Psoas muscle (tissue), 7 donors: ENCODE measurements at regions not wholly inside any gene's neighbourhood (a gene's known extent, or its start where the extent isn't known, plus 50 kb on each side); places are given as distances from the start of the nearest gene placed in this dataset.
"Not testable (repeated sequence)": the region's sequence is repeated elsewhere in the genome, so short reads cannot be mapped to it uniquely, and the experiment has no call there.

Source experiments
- ATAC-seq, 4 donors: fragments of 200-7000 bp; cut with Tn5 transposase; one replicate each; pipeline ENCODE4 v1.9.1; 2020; ENCODE audit warnings: moderate library complexity in 3 of 4, mild to moderate bottlenecking in 2 of 4
- DNase-seq, 2 donors: peaks; one replicate each; pipeline ENCODE4 v3.0.0-alpha.2; 2020
- H3K27ac ChIP-seq: fragments of 200-600 bp; one replicate; pipeline ENCODE4 v1.8.0; 2022
- H3K27me3 ChIP-seq, 3 donors: fragments of 200-600 bp in 1 of 3; one replicate each; pipeline versions ENCODE4 v1.6.1 to v1.8.0; 2013 to 2022; ENCODE audit warnings: low read length in 2 of 3, mild to moderate bottlenecking in 2 of 3, moderate library complexity in 1 of 3; ENCODE audit not compliant: insufficient read depth in 3 of 3
- H3K36me3 ChIP-seq, 2 donors: fragments of 200-600 bp in 1 of 2; one replicate each; pipeline versions ENCODE4 v1.6.1 to v1.8.0; 2013 to 2022; ENCODE audit warnings: low read depth in 1 of 2, mild to moderate bottlenecking in 1 of 2, moderate library complexity in 1 of 2; ENCODE audit not compliant: insufficient read depth in 1 of 2
- H3K4me1 ChIP-seq: fragments of 200-600 bp; one replicate; pipeline ENCODE4 v1.8.0; 2022
- H3K4me3 ChIP-seq: fragments of 200-600 bp; one replicate; pipeline ENCODE4 v1.8.0; 2022; ENCODE audit warnings: mild to moderate bottlenecking
- H3K9me3 ChIP-seq: fragments of 200-600 bp; one replicate; pipeline ENCODE4 v1.8.0; 2022
- WGBS, 3 donors: extraction: QIAGEN DNeasy Blood & Tissue Kit; methylation state at CpG; one replicate each; pipeline versions ENCODE4 v1.1.6 to v1.1.7; 2013; 5-methylcytosine and 5-hydroxymethylcytosine counted together
- intact Hi-C, 2 donors: fragments of 100-400 bp; cut with DNase I; formaldehyde crosslinking; loops; one replicate each; pipeline versions ENCODE4 v1.11.0 to v1.14.2; 2022
- TF ChIP-seq, protein P1 (sequence below): fragments of 200-600 bp; IDR thresholded peaks from one replicate; pipeline ENCODE4 v1.8.0; 2022; ENCODE audit warnings: antibody characterized with exemption
- donor health status: healthy with polysubstance abuse.
- donor health status: DM: no; HTN: no; CAD: no; lungs with moderate emphysema.
- donor health status: Bipolar disorder and iron deficiency.
- donor health status: healthy.
- donor health status: DM: yes; HTN: yes; CAD: no.
- donor health status: DM: no; HTN: no; CAD: no.
- donor health status: DM: yes; HTN: yes; CAD: no.

DNA sequence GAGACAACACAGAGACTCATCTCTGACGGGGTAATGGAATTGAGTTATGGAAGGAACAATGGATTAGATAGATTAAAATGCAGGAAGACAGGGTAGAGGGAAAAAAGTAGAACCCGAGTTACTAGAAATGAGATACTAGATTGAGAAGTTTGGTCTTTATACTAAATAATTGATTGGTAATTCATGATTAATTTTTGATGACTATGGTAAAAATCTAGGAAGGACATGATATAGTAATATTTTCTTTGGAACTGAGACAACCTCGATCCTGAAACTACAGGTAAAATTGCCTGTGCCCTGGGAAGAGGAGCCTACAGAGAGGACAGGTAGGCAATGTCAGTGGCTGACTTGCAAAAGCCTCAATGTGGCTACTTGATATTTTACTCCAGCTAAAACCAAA lies 188.4 kb upstream of the GPC6 start:
- H3K4me1 ChIP-seq = no peaks in the 10 kb centered on the region
- no peaks in the 10 kb centered on the region for H3K36me3 ChIP-seq
- TF ChIP-seq, protein P1, sequence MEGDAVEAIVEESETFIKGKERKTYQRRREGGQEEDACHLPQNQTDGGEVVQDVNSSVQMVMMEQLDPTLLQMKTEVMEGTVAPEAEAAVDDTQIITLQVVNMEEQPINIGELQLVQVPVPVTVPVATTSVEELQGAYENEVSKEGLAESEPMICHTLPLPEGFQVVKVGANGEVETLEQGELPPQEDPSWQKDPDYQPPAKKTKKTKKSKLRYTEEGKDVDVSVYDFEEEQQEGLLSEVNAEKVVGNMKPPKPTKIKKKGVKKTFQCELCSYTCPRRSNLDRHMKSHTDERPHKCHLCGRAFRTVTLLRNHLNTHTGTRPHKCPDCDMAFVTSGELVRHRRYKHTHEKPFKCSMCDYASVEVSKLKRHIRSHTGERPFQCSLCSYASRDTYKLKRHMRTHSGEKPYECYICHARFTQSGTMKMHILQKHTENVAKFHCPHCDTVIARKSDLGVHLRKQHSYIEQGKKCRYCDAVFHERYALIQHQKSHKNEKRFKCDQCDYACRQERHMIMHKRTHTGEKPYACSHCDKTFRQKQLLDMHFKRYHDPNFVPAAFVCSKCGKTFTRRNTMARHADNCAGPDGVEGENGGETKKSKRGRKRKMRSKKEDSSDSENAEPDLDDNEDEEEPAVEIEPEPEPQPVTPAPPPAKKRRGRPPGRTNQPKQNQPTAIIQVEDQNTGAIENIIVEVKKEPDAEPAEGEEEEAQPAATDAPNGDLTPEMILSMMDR = no peak
- intact Hi-C loops = no loop called here
- DNase-seq = no peak
- no peak overlapping the region for H3K4me3 ChIP-seq
- no peak overlapping the region for H3K27ac ChIP-seq
- 82 to 83% (median 82%) methylated on average over 3 of the region's 3 CpGs for WGBS, 3 donors
- H3K9me3 ChIP-seq = no peaks in the 10 kb centered on the region
- ATAC-seq = no peak
- H3K27me3 ChIP-seq = no peaks in the 10 kb centered on the region

DNA sequence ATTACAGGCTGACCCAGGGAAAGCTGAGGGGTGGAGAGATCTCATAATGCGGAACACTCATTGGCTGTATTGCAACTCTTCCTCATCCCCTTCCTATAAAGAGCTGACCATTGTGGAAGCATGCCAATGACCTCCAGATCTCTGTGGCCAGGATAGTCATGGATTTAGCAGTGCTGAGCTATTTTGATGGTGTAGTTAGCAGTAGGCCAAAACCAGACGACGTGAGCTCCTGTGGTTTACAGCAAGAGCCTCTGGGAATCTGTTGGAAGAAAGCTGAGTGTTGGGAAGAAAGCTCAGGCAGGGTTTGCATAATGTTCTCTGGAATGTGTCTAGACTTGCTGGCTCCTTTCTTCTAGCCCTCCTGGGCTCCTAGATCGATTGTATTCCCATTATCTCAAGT lies 187.5 kb upstream of the GPC6 start:
- Histone ChIP-seq H3K27ac (no peak overlapping the region), H3K27me3 (no peaks in the 10 kb centered on the region), H3K36me3 (no peaks in the 10 kb centered on the region), H3K4me3 (no peak overlapping the region), H3K4me1 (no peaks in the 10 kb centered on the region), H3K9me3 (no peaks in the 10 kb centered on the region)
- DNase-seq (no peak), ATAC-seq (no peak)
- TF ChIP-seq, protein P1 = no peak
- 65 to 75% (median 73%) methylated on average over 4 of the region's 4 CpGs for WGBS, 3 donors
- intact Hi-C loops = no loop called here

GRCh38 chr13:93041566-93041965 lies 185.0 kb upstream of the GPC6 start:
- not testable (repeated sequence) for ATAC-seq
- 61 to 67% (median 62%) methylated on average over 4 of the region's 4 CpGs for WGBS, 3 donors

DNA sequence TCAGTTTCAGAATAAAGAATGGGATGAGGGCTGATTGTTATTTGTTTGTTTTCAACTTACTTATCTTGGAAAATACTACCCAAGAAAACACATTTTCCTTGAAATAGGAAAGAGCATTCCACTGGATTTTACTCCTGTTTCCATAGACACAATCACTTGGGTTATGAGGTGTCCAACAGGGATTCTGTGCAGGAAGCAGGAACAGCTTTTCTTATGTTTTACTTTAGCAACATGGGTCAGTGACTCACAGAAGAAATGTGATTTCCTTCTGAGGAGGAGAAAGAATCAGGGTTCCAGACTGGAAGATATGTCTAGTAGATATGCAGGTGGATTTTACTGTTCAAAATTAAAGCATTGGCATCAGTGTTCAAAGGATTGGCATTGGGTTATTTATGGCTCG lies 180.8 kb upstream of the GPC6 start:
- DNase-seq (no peak), ATAC-seq (no peak)
- H3K9me3 ChIP-seq = no peaks in the 10 kb centered on the region
- TF ChIP-seq, protein P1 = no peak
- H3K36me3 ChIP-seq = no peaks in the 10 kb centered on the region
- no peak overlapping the region for H3K4me3 ChIP-seq
- H3K27me3 ChIP-seq = no peaks in the 10 kb centered on the region
- H3K27ac ChIP-seq = no peak overlapping the region
- 87 to 96% (median 92%) methylated on average over 1 of the region's 1 CpG for WGBS, 3 donors
- H3K4me1 ChIP-seq = no peaks in the 10 kb centered on the region
- intact Hi-C loops = no loop called here

More at GRCh38 chr13:93041566-93041965, 185.0 kb upstream of the GPC6 start:
- H3K4me1 ChIP-seq, DNase-seq, H3K27me3 ChIP-seq, intact Hi-C loops, H3K27ac ChIP-seq, H3K36me3 ChIP-seq, H3K9me3 ChIP-seq, H3K4me3 ChIP-seq: not testable (repeated sequence)

DNA sequence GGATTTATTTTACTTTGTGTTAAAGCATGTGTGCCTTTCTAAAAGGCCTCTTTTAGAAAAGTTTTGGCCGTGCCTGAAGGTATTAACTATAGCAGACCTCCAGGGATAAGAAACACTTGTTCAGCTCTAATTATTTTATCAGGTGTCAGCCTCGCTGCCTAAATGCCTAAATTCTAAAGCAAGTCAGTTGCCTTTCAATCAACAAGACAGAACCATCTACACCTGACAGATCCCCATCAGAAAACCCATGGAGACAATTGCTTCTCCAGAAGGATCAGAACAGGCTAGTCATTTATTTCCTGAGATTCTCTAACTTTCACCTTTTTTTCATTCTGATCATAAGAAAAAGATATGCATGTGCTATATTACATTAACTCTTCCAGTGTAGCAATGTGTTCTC lies 171.4 kb upstream of the GPC6 start:
- Histone ChIP-seq H3K9me3 (no peaks in the 10 kb centered on the region), H3K4me1 (no peaks in the 10 kb centered on the region), H3K36me3 (no peaks in the 10 kb centered on the region), H3K27ac (no peak overlapping the region), H3K27me3 (no peaks in the 10 kb centered on the region), H3K4me3 (no peak overlapping the region)
- ATAC-seq (no peak), DNase-seq (no peak)
- intact Hi-C loops = no loop called here
- 51 to 67% (median 65%) methylated on average over 2 of the region's 2 CpGs for WGBS, 3 donors
- TF ChIP-seq, protein P1 = no peak
